Limb (tissue), 2 donors: ENCODE measurements at regions not wholly inside any gene's neighbourhood (a gene's known extent, or its start where the extent isn't known, plus 50 kb on each side); places are given as distances from the start of the nearest gene placed in this dataset.

Experiments used
- DNase-seq, 2 donors: peaks; one replicate each; pipeline ENCODE4 v3.0.0-alpha.2; 2016; ENCODE audit errors: extremely low spot score in 2 of 2

GRCh38 chr14:100955201-100955600 is 51.7 kb upstream of the RTL1 start:
- DNase-seq: no peak

DNA sequence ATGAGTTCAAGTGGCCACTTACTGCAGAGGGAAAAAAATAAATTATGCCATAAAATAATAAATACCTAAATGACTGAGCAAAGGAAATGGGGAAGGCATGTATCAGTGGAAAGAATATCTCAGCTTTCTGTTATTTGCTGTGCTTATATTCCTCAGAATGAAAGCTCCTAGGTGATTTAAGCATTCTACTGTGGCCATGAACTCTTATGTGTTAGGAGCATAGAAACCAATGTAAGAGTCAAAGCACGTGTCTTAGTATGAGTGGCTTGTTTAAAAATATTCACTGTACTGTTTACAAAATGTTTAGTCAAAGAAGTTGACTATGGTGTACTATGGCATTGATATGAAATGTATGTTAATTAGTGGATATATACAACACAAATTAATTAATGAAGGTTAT is 59.0 kb upstream of the RTL1 start:
- no peak for DNase-seq

GRCh38 chr14:100965296-100965695 is 61.8 kb upstream of the RTL1 start:
- DNase-seq: no peak

DNA sequence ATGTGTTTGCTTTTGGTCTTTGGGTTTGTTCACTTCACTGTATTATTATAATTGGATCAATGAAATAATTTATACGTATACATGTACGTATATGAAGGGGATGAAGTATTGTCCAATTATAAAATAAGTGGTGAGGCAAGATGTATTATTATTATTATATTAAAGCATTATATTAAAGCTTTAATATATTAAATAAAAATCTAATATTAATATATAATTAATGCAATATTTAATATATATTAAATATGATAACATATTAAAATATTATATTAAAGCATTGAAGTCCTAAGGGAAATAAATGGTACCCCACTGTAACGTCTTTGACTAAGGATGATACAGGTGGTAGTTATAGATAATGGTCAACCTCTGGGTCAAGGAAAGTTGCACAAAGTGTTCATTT is 63.7 kb upstream of the RTL1 start:
- no peak for DNase-seq

- no peak for DNase-seq
Observed at GRCh38 chr14:100967930-100968329, 64.4 kb upstream of the RTL1 start.

DNA sequence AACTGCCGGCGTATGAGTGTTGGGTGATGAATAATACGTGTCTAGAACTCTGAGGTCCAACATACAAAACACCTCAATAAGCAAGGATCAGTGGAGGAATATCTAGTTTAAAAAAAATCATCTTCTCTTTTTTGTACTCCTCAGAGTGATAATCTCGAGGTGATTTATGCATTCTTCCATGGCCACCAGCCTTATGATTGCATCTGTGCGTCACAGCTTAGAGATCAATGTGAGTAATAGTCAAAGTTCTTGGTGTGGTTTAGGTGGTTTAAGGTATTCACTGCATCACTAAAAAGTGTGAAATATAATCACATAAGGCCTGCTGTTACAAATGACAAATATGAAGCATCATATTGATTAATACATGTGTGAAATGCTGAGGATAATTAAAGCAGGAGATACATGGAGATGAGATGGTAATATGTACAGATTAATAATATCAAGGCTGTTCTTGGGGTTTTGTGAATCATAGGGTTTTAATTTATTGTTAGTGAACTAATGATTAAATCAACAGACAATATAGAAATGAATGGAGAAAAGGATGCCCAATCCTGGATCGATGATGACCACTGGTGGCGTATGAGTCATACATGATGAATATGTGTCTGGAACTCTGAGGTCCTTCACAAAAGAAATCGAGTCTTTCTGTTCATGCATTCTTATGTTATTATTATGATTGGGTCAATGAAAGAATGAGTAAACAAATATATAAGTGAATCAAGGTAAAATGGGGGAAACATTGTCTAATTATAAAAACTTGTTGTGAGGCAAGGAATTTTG is 68.8 kb upstream of the RTL1 start:
- DNase-seq: no peak

GRCh38 chr14:100975671-100976070 is 72.1 kb upstream of the RTL1 start:
- no peak for DNase-seq

DNA sequence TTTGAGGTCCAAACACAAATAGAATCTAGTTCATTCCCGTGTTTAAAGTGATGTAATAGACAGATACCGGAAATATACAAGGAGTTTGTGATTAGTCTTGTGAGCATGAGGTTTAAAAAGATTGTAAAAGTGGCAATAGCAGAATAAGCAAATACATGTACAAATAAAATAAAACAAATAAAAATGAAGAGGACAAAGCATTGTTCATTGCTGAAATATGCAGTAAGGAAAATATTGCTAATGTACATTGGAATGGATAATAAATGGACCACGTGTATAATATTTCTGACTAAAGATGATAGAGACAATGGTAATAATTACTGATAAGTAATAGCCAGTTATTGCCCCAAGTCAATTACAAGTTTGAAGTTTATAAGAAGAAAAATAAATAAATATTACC is 75.6 kb upstream of the RTL1 start:
- DNase-seq: no peak

GRCh38 chr14:100979780-100980179 is 76.3 kb upstream of the RTL1 start:
- DNase-seq: no peak

DNA sequence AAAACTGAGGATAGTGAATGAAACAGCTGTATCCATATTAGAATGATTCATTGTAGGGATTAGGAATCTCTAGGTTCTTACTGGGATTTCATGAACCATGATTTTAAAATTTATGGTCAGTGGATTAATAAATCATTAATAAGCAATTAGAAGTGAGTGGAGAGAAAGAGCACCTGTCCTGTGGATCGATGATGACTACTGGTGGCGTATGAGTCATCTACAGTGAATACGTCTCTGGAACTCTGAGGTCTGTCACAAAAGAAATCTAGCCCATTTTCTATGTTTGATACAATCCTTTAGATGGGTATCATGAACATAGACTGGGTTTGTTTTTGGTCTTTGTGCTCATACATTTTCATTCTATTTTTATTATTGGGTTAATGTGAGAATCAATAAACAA is 77.3 kb upstream of the RTL1 start:
- no peak for DNase-seq

DNA sequence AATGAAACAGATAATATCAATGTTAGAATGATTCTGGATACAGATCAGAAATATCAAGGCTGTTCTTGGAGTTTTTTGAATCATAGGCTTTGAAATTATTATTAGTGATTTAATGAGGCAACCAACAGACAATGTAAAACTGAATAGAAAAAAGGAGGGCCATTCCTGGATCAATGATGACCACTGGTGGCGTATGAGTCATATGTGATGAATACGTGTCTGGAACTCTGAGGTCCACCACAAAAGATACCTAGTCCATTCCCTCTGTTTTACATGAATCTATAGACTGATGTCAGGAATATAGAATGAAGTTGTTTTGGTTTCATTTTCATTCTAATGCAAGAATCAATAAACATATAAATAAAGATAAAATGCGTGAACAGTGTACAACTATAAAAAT is 78.3 kb upstream of the RTL1 start:
- no peak for DNase-seq

DNA sequence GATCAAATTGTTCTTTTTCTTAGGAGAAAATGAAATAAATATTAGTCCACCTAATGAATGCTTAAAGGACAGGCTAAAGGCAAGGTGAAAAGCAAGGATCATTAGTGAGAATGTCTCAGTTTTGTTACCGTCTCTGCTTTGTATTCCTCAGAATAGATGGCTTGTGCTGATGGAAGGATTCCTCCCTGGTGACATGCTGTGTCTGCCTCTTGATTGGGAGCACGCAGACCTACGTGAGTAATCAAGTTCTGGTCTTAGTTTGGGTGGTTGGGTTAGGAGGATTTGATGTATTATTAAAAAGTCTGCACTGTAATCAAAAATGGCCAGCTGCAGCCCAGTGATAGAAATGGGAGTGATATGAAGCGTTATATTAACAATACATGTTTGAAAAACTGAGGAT is 78.8 kb upstream of the RTL1 start:
- DNase-seq: no peak

DNA sequence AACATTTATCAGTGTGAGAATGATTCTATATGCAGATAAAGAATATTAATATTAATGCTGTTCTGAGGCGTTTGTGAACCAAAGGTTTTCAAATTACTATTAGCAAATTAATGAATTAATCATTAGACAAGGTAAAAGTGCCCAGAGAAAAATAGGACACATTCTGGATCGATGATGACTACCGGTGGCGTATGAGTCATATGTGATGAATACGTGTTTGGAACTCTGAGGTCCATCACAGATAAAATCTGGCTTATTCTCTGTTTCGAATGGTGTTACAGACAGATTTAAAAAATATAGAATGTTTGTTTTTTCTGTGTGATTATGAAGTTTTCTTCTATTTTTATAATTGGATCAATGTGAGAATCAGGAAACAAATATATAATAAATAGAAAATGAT is 79.2 kb upstream of the RTL1 start:
- DNase-seq: no peak

GRCh38 chr14:100983710-100984109 is 80.2 kb upstream of the RTL1 start:
- DNase-seq: no peak

- DNase-seq: no peak
Observed at GRCh38 chr14:100988011-100988410, 84.5 kb upstream of the RTL1 start.

- no peak for DNase-seq
Observed at GRCh38 chr14:100988411-100988900, 84.9 kb upstream of the RTL1 start.

- no peak for DNase-seq
Observed at GRCh38 chr14:100988956-100989355, 85.4 kb upstream of the RTL1 start.

DNA sequence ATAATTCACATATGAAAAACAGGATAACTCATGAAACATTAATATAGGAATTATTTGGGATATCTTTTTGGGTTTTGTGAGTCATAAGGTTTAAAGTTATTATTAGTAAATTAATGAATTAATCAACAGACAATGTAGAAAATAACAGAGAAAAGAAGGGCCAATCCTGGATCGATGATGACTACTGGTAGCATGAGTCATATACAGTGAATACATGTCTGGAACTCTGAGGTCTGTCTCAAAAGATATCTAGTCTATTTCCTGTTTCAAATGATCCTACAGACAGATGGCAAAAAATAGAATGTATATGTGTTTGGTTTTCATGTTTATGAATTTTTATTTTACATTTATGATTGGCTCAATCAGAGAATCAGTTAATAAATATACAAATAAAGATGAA is 86.4 kb upstream of the RTL1 start:
- no peak for DNase-seq

GRCh38 chr14:100994082-100994481 is 90.6 kb upstream of the RTL1 start:
- DNase-seq: no peak

- DNase-seq: no peak
Observed at GRCh38 chr14:100994756-100995330, 91.3 kb upstream of the RTL1 start.

- no peak for DNase-seq
Observed at GRCh38 chr14:101000711-101001250, 97.3 kb upstream of the RTL1 start.

GRCh38 chr14:101001311-101002069 is 98.0 kb upstream of the RTL1 start:
- no peak for DNase-seq
